ENCODE measurements at regions not wholly inside any gene's neighbourhood (a gene's known extent, or its start where the extent isn't known, plus 50 kb on each side); places are given as distances from the start of the nearest gene placed in this dataset.

DNA sequence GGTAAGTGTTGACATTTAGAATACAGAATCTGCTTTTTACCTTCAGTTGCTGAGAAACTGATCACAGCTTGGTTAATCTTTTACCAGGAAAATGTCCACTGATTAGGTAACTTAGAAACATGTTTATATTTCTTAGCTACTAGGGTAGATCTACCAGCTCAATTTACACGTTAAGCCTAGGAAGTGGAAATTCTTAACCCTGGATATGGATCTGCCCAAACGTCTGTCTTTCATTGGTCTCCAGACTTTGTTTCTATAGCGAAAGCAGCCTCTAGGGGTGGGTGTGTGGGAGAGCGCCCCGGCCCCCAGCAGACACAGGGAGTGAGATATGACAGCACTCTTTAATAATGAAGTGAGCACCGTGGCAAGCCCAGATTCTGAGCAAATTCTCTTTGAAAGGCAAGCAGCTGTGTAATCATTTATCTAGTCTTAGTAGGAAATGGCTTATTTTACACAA, 141.6 kb upstream of the ZNF608 start:
- TF ChIP-seq, protein P1, sequence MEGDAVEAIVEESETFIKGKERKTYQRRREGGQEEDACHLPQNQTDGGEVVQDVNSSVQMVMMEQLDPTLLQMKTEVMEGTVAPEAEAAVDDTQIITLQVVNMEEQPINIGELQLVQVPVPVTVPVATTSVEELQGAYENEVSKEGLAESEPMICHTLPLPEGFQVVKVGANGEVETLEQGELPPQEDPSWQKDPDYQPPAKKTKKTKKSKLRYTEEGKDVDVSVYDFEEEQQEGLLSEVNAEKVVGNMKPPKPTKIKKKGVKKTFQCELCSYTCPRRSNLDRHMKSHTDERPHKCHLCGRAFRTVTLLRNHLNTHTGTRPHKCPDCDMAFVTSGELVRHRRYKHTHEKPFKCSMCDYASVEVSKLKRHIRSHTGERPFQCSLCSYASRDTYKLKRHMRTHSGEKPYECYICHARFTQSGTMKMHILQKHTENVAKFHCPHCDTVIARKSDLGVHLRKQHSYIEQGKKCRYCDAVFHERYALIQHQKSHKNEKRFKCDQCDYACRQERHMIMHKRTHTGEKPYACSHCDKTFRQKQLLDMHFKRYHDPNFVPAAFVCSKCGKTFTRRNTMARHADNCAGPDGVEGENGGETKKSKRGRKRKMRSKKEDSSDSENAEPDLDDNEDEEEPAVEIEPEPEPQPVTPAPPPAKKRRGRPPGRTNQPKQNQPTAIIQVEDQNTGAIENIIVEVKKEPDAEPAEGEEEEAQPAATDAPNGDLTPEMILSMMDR (IDR thresholded peaks at IDR 0.05; ENCODE audit: insufficient read depth in 1 of 2, low read depth in 1 of 2, low read length in 1 of 2, severe bottlenecking in 1 of 2, unreplicated experiment in 1 of 2), result peak; percentile 35 to 69
- no TSS peak for BruUV-seq (replicated peaks)
- H3K4me1 ChIP-seq, result peaks cover 23% of the 10 kb centered on the region
- no peak overlapping the region for H3K4me3 ChIP-seq (ENCODE audit: low read depth, low read length)
- no peaks in the 10 kb centered on the region for H3K36me3 Mint-ChIP-seq (ENCODE audit: insufficient read depth, unreplicated experiment)
- POLR2A ChIA-PET, result interaction anchor here (1.0 kb wide), 1 partner anchor 139 kb away, joined by 13 read pairs; no protein-coding TSS in a partner anchor
- no peaks in the 10 kb centered on the region for H3K27me3 ChIP-seq (replicated peaks; ENCODE audit: control insufficient read depth, insufficient read depth, low read length)
- DNase-seq, result peak; percentile 65 to 75
- intact Hi-C loops (cut with micrococcal nuclease; ENCODE audit: unreplicated experiment), result loop anchor here (1.0 to 5.0 kb wide), 3 partner anchors 20 to 226 kb away; partner anchors contain the start of gene ZNF608
- no peaks in the 10 kb centered on the region for H3K9me3 Mint-ChIP-seq (ENCODE audit: unreplicated experiment)
- CTCF ChIA-PET, result interaction anchor here (0.6 kb wide), 3 partner anchors 11 to 139 kb away, joined by 3 to 5 read pairs (median 3); no protein-coding TSS in a partner anchor
- H3K4me3 Mint-ChIP-seq (ENCODE audit: unreplicated experiment), result peak overlapping the region; percentile 66
- no peaks in the 10 kb centered on the region; the same call in 1 of the 2 replicates for H3K9me3 ChIP-seq
- H3K36me3 ChIP-seq (ENCODE audit: control insufficient read depth, insufficient read depth, low read length), result no peaks in the 10 kb centered on the region
- peaks cover 9% of the 10 kb centered on the region for H3K4me1 Mint-ChIP-seq (ENCODE audit: low read depth, unreplicated experiment)
- no peaks in the 10 kb centered on the region for H3K27me3 Mint-ChIP-seq (ENCODE audit: insufficient read depth, unreplicated experiment)
- peak overlapping the region; percentile 75 for H3K27ac Mint-ChIP-seq (ENCODE audit: unreplicated experiment)

- Histone ChIP-seq H3K9me3 (no peaks in the 10 kb centered on the region; the same call in 1 of the 2 replicates), H3K36me3 (ENCODE audit: control insufficient read depth, insufficient read depth, low read length) (no peaks in the 10 kb centered on the region), H3K4me3 (ENCODE audit: low read depth, low read length) (no peak overlapping the region), H3K4me1 (peaks cover 23% of the 10 kb centered on the region), H3K27me3 (replicated peaks; ENCODE audit: control insufficient read depth, insufficient read depth, low read length) (no peaks in the 10 kb centered on the region)
- intact Hi-C loops (cut with micrococcal nuclease; ENCODE audit: unreplicated experiment), result loop anchor here (1.0 to 5.0 kb wide), 3 partner anchors 19 to 227 kb away; partner anchors contain the start of gene ZNF608
- Mint-ChIP-seq H3K36me3 (ENCODE audit: insufficient read depth, unreplicated experiment) (no peaks in the 10 kb centered on the region), H3K27me3 (ENCODE audit: insufficient read depth, unreplicated experiment) (no peaks in the 10 kb centered on the region), H3K27ac (ENCODE audit: unreplicated experiment) (peak overlapping the region; percentile 75), H3K4me3 (ENCODE audit: unreplicated experiment) (peak overlapping the region; percentile 37), H3K9me3 (ENCODE audit: unreplicated experiment) (no peaks in the 10 kb centered on the region), H3K4me1 (ENCODE audit: low read depth, unreplicated experiment) (peaks cover 9% of the 10 kb centered on the region)
- DNase-seq, result no peak
- CTCF ChIA-PET, result no interaction called here
- no TSS peak for BruUV-seq (replicated peaks)
- TF ChIP-seq, protein P1 (IDR thresholded peaks at IDR 0.05; ENCODE audit: insufficient read depth in 1 of 2, low read depth in 1 of 2, low read length in 1 of 2, severe bottlenecking in 1 of 2, unreplicated experiment in 1 of 2), result no peak
- POLR2A ChIA-PET, result interaction anchor here (1.0 kb wide), 1 partner anchor 140 kb away, joined by 13 read pairs; no protein-coding TSS in a partner anchor
Observed at GRCh38 chr5:124888622-124889485, 142.4 kb upstream of the ZNF608 start.

DNA sequence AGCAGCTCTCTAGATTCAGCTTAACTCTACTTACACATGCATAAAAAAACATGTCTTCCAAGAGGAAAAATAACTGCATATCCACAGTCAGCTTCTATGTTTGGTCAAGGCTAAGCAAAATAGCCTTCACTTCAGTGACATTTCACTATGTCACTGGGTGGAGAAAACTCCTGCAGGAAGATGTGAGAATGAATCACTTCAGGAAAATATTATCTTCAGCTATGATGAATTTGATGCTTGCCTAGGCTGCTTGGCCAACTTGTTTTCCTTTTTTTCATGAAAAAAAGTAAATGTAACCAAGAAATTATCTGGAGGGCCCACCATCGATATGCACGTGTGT, 143.0 kb upstream of the ZNF608 start:
- CTCF ChIA-PET, result no interaction called here
- Histone ChIP-seq H3K27me3 (replicated peaks; ENCODE audit: control insufficient read depth, insufficient read depth, low read length) (no peaks in the 10 kb centered on the region), H3K4me3 (ENCODE audit: low read depth, low read length) (no peak overlapping the region), H3K36me3 (ENCODE audit: control insufficient read depth, insufficient read depth, low read length) (no peaks in the 10 kb centered on the region), H3K4me1 (peaks cover 23% of the 10 kb centered on the region), H3K9me3 (no peaks in the 10 kb centered on the region; the same call in 1 of the 2 replicates)
- Mint-ChIP-seq H3K9me3 (ENCODE audit: unreplicated experiment) (no peaks in the 10 kb centered on the region), H3K27ac (ENCODE audit: unreplicated experiment) (no peak overlapping the region), H3K4me3 (ENCODE audit: unreplicated experiment) (no peak overlapping the region), H3K27me3 (ENCODE audit: insufficient read depth, unreplicated experiment) (no peaks in the 10 kb centered on the region), H3K4me1 (ENCODE audit: low read depth, unreplicated experiment) (peaks cover 9% of the 10 kb centered on the region), H3K36me3 (ENCODE audit: insufficient read depth, unreplicated experiment) (no peaks in the 10 kb centered on the region)
- TF ChIP-seq, protein P1 (IDR thresholded peaks at IDR 0.05; ENCODE audit: insufficient read depth in 1 of 2, low read depth in 1 of 2, low read length in 1 of 2, severe bottlenecking in 1 of 2, unreplicated experiment in 1 of 2), result no peak
- POLR2A ChIA-PET, result no interaction called here
- no peak for DNase-seq
- intact Hi-C loops (cut with micrococcal nuclease; ENCODE audit: unreplicated experiment), result loop anchor here (5.0 kb wide), 2 partner anchors 142 to 227 kb away; partner anchors contain the start of gene ZNF608
- no TSS peak for BruUV-seq (replicated peaks)
